Activated CD4-positive, alpha-beta T cell treated with anti-CD3 and anti-CD28 coated beads, Interleukin-2, amount 50 U/mL, for 24 hours (primary cell): ENCODE measurements at regions not wholly inside any gene's neighbourhood (a gene's known extent, or its start where the extent isn't known, plus 50 kb on each side); places are given as distances from the start of the nearest gene placed in this dataset.
"Not testable (repeated sequence)": the region's sequence is repeated elsewhere in the genome, so short reads cannot be mapped to it uniquely, and the experiment has no call there.

Experiments
- DNase-seq, 2 donors: peaks; one replicate each; pipeline ENCODE4 v3.0.0-alpha.2; 2020; ENCODE audit warnings: low read depth in 1 of 2, low spot score in 1 of 2

- no peak for DNase-seq
Observed at GRCh38 chr22:22168941-22169867, 75.4 kb upstream of the VPREB1 start.

GRCh38 chr22:22168190-22168940, 76.2 kb upstream of the VPREB1 start:
- peak in 1 of 2 donors; percentile 30 for DNase-seq

DNA sequence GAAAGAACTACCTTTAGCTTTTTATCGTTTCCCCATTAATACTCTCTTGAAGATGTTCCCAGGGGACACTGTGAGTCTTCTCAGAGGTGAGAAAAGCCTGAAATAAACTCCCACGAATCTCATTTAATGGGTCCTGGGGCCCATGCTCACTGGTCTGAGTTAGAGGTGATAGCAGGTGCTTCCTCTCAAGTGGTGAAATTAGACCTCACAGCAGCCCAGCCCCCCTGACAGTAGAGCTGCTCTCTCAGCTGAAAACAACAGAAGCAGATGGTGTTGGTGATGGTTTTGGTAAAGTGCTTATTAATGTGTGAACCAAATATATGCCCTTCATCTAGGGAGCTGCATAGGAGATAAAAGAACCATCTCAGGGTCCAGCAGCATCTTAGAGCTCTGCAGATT, 76.8 kb upstream of the VPREB1 start:
- no peak for DNase-seq

DNA sequence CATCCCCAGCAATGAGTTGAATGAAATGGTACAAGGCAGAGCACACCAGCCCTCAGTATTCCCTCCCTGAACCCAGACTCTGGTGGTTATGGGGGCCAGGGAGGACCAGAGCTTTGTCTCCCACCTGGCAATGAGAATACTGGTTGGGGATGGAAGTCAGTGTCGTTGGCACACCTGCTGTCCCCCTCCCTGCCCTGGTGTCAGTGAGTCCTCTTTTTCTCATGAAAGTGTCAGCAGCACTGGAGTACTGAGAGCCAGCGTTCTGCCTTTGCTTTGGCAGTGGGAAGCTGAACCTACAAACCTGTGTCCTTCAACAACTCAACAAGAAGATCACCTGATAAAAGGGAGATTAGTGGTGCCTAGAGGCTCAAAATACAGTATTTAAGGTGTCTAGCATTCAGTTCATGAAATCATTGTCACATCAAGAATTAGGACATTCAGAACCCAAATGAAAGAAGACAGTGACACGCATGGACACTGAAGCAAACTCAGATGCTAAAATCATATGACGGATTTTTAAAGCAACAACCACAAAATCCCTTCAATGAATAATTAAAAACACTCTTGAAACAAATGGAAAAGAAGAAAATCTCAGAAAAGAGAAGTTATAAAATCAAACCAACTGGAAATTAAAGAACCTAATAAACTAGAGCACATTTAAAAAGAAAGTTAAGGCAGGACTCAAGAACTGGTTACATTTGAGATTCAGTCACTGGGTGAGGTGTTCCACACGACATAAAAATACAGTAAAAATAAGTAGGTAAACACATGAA, 77.5 kb upstream of the VPREB1 start:
- DNase-seq, result no peak

DNA sequence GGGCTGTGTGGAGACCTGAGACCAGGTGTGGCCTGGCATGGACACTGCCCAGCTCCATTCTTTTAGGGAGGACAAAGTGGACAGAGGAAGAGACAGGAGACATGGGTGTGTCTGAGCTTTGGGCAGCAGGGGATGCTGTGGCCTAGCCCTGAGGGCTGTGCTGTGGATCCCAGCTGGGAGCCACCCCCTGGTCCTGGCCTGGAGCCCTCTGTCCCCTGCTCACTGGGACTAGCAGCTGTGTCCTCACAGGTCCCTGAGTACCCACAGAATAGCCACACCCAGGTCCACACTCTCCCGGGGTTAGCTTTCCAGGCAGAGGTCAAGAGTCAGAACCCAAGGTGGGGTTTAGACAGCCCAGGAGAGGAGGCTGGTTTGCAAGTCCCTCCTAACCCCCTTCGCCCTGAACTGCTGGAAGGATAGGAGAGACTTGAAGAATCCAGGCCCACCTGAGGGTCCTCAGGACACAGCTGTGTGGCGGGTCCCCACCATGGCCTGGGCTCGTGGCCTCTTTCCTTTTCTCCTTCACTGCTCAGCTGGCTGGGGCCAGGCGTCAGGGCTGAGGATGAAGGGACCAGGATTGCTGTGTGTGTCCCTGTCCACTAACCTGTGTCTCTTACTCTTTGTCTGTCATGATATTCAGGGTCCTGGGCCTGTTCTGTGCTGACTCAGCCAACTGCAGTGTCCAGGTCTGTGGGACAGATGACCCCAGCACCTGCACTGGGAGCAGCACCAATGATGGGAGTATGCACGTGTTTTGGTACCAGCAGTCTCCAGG, 78.5 kb upstream of the VPREB1 start:
- DNase-seq, result no peak

GRCh38 chr22:22164541-22165272, 79.9 kb upstream of the VPREB1 start:
- DNase-seq, result no peak

- DNase-seq, result no peak
Observed at GRCh38 chr22:22161924-22162851, 82.4 kb upstream of the VPREB1 start.

- DNase-seq, result not testable (repeated sequence)
Observed at GRCh38 chr22:22160768-22161167, 83.8 kb upstream of the VPREB1 start.

DNA sequence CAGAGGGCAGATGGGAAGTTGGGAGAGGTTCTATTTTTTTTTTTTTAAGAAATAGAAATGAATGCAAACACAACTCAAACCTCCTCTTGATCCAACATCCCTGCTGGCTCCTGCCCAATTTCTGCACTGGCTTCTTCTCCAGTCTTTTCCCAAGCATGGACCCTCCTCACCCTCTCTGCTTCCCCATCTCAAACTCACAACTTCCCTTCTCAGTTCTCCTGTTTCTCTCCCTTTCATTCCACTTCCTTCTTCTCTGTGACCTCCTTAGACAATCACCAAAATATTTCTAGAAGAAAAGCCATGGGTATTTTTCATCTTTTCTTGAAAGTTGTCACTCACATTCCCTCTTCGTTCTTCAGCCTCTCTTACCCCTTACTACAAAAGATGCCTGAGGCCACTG, 85.2 kb upstream of the VPREB1 start:
- no peak for DNase-seq

DNA sequence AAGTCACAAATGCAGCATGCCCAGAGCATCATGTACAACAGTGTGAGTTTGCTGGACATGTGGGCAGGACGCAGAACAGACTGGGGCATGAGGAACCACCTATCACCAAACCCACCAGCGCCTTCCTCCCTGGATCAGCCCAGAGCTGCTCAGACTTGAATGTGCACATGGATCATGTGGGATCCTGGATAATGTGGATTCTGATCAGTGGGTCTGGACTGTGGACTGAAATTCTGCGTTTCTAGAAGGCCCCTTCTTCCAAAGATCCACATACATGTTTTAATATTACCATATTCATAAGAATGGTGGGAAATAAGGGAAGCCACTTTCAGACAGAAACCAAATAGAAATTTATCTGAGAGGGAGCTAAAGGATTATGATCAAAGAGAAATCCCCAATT, 85.6 kb upstream of the VPREB1 start:
- no peak for DNase-seq

DNA sequence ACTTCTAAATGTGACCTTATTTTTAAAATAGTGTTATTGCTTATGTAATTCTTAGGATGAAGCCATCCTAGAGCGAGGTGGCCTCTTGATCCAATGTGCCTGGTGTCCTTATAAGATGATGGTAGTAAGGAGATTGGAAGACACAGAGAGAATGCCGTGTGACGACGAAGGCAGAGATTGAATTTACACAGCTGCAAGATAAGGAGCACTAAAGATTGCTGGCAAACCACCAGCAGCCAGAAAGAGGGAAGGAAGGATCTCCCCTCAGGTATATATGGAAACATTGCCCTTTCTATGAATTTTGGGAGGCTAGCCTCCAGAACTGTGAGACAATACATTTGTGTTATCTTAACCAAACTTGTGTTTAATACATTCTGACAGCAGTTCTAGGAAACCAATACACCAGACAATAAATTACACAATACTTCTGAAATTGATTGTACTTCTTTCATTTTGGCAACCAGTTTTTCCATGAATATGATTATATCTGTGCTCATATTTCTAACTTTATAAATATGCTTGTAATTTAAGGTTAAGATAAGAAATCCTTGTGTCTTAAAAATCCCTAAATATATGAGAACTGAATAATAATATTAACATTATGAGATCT, 86.3 kb upstream of the VPREB1 start:
- DNase-seq, result no peak

DNA sequence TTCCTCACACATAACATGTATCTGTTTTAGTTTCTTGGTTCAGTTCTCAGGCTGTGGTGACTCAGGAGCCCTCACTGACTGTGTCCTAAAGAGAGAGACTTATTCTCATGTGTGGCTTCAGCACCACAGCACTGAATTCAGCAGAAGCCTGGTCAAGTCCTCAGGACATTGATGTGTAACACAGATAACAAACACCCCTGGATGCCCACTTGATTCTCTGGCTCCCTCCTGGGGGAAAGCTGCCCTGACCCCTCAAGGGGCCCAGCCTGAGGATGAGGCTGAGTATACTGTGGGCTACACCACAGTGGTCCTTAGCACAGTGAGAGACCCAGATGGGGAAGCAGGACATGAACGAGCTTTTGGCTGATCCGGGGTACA, 87.2 kb upstream of the VPREB1 start:
- no peak for DNase-seq

DNA sequence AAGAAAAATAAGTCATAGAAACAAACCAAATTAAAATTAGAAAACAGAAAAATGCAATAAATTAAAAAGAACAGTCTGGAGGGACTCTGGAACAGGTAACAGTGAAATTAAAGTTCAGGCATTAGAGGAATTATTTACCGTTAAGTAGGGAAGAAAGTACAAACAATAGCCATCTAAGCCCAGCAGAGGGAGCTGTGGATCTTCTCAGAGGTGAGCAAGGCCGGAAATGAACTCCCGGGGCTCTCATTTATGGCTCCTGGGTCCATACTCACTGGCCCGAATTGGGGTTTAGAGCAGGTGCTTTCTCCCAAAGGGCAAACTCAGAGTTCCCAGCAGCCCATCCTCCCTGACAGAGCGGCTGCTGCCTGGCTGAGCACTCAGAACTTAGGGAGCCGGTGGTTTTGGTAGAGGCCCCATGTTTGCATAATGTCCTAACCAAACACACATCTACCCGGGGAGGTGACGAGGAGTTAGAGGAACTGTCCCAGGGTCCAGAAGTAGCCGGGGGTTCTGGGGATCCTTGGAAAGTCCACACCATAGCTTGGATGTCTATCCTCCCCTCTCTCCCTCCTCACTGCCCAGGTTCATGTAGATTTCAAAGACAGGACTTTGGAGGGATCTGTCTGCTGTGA, 87.8 kb upstream of the VPREB1 start:
- DNase-seq, result peak; percentile 18 to 65

DNA sequence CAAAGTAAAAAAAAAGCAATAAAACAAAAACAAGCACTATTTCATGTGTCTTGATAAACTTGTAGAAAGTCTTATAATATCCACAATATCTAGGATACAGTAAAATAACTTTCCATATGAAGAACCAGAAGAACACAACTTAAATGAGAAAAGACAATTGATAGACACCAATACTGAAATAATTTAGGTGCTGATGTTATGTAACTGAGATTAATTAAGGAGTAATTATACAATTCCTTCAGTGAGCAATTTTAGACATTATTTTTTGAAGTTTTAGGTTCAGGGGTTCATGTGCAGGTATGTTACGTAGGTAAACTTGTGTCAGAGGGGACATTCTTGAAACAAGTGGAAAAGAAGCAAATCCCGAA, 88.3 kb upstream of the VPREB1 start:
- no peak for DNase-seq

DNA sequence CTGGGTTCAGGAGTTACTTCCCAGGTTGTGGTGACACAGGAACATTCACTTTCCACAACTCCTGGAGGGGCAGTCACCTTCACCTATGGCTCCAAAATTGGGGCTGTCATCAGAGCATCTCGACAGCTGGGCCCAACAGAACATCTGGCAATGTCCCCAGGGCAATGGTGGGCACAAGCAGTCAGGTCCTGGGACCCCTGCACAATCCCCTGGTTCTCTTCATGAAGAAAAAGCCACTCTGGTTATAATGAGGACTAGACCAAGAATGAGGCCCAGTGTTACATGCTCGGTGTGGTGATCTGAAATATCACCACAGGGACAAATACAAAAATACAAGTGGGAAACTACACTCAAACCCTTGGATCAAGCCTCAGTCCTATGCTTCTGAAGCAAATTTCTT, 89.0 kb upstream of the VPREB1 start:
- DNase-seq, result no peak

GRCh38 chr22:22155146-22155545, 89.4 kb upstream of the VPREB1 start:
- DNase-seq, result no peak

DNA sequence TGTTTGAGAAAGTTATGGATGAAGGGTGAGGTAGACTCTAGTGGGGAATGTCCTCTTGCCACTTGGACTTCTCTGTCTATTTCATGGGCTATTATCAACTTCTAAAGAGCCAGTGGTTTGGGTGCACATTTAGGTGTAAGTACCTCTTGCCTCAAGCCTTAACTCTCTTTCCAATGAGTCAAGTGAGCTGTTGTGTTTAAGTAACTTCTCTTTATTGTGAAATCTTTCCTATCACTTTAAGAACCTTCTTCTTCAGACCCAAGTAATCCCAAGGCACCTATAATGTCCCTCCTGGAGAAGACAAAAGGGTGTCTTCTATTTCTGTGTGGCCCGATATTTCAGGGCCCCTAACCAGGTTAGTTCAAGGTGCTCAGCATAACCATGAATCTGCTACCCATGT, 90.5 kb upstream of the VPREB1 start:
- no peak for DNase-seq

DNA sequence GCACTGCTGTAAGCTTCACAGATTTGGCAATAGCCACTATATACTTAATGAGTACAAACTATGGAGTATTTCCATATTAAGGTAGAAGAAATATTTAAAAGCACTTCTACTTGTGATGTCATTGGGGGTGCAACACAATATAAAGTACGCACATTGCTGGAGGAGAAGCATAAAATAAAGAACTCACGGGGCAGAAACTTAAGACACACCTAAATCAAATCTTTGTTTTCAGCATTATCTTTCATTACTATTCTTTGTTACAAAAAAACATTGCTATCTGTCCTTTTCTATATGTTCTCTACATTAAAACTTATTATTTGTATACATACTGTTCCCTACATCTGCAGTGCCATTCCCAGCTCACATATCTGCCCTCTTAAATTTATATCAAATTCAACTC, 93.3 kb upstream of the VPREB1 start:
- DNase-seq, result no peak
